ENCODE measurements at regions not wholly inside any gene's neighbourhood (a gene's known extent, or its start where the extent isn't known, plus 50 kb on each side); places are given as distances from the start of the nearest gene placed in this dataset.

DNA sequence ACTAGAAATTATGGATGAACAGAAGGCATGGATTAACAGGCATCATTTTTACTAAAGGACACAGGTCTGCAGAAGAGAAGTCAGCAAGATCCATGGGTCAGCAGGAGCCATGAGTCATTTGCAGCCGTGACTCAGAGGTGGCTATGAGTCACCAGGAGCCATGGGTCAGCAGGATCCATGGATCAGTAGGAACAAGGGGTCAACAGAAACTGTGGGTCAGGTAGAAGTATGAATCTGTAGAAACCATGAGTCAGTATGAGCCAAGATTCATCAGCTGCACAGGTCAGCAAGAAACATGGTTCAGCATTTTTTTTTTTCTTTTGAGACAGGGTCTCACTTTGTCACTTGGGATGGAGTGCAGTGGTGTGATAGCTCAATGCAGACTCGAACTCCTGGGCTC is 58.2 kb upstream of the HS3ST4 start:
- TF ChIP-seq EP300 (IDR thresholded peaks at IDR 0.05) (no peak), POLR2A (IDR thresholded peaks at IDR 0.05; ENCODE audit: low read depth) (no peak)
- TF ChIP-seq, protein P1, sequence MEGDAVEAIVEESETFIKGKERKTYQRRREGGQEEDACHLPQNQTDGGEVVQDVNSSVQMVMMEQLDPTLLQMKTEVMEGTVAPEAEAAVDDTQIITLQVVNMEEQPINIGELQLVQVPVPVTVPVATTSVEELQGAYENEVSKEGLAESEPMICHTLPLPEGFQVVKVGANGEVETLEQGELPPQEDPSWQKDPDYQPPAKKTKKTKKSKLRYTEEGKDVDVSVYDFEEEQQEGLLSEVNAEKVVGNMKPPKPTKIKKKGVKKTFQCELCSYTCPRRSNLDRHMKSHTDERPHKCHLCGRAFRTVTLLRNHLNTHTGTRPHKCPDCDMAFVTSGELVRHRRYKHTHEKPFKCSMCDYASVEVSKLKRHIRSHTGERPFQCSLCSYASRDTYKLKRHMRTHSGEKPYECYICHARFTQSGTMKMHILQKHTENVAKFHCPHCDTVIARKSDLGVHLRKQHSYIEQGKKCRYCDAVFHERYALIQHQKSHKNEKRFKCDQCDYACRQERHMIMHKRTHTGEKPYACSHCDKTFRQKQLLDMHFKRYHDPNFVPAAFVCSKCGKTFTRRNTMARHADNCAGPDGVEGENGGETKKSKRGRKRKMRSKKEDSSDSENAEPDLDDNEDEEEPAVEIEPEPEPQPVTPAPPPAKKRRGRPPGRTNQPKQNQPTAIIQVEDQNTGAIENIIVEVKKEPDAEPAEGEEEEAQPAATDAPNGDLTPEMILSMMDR (IDR thresholded peaks at IDR 0.05): no peak
